ENCODE measurements at regions not wholly inside any gene's neighbourhood (a gene's known extent, or its start where the extent isn't known, plus 50 kb on each side); places are given as distances from the start of the nearest gene placed in this dataset.

- TF ChIP-seq CTCF (IDR thresholded peaks at IDR 0.05; ENCODE audit: insufficient read depth, low read length) (no peak), POLR2AphosphoS5 (IDR thresholded peaks at IDR 0.05; ENCODE audit: low read depth) (no peak), GABPA (IDR thresholded peaks at IDR 0.05; ENCODE audit: low read depth) (no peak)
Observed at GRCh38 chr9:99746406-99746805, 75.3 kb upstream of the NR4A3 start.

Measured in HL-60 (cell line).